Hematopoietic multipotent progenitor cell (in vitro differentiated cells): ENCODE measurements at regions not wholly inside any gene's neighbourhood (a gene's known extent, or its start where the extent isn't known, plus 50 kb on each side); places are given as distances from the start of the nearest gene placed in this dataset.

ENCODE experiments used
- DNase-seq, 3 donors: peaks; one replicate each; pipeline ENCODE4 v3.0.0-alpha.2; 2011 to 2015; ENCODE audit warnings: low read depth in 2 of 3, low spot score in 2 of 3

GRCh38 chr17:69761767-69762321 is 313.2 kb upstream of the KCNJ16 start:
- DNase-seq, result no peak

GRCh38 chr17:69762359-69762758 is 312.7 kb upstream of the KCNJ16 start:
- DNase-seq, result no peak

GRCh38 chr17:69762766-69763165 is 312.3 kb upstream of the KCNJ16 start:
- no peak for DNase-seq

- no peak for DNase-seq
These were observed 311.5 kb upstream of the KCNJ16 start for GRCh38 chr17:69763503-69763902.

GRCh38 chr17:69764146-69764545 is 310.9 kb upstream of the KCNJ16 start:
- no peak for DNase-seq

- no peak for DNase-seq
These were observed 306.0 kb upstream of the KCNJ16 start for GRCh38 chr17:69769050-69769449.

- no peak for DNase-seq
These were observed 301.9 kb upstream of the KCNJ16 start for GRCh38 chr17:69773081-69773480.

GRCh38 chr17:69779378-69780214 is 295.4 kb upstream of the KCNJ16 start:
- DNase-seq, result no peak

GRCh38 chr17:69783865-69784264 is 291.2 kb upstream of the KCNJ16 start:
- DNase-seq, result no peak

GRCh38 chr17:69788957-69789356 is 286.1 kb upstream of the KCNJ16 start:
- DNase-seq, result no peak

GRCh38 chr17:69796078-69796477 is 278.9 kb upstream of the KCNJ16 start:
- no peak for DNase-seq

- DNase-seq, result no peak
These were observed 274.2 kb upstream of the KCNJ16 start for GRCh38 chr17:69800870-69801269.

- no peak for DNase-seq
These were observed 273.7 kb upstream of the KCNJ16 start for GRCh38 chr17:69801368-69801767.

- DNase-seq, result no peak
These were observed 272.8 kb upstream of the KCNJ16 start for GRCh38 chr17:69802045-69802740.

GRCh38 chr17:69809331-69809730 is 265.7 kb upstream of the KCNJ16 start:
- DNase-seq, result no peak

- no peak for DNase-seq
These were observed 264.6 kb upstream of the KCNJ16 start for GRCh38 chr17:69810326-69810965.

GRCh38 chr17:69812240-69812837 is 262.7 kb upstream of the KCNJ16 start:
- DNase-seq, result no peak

GRCh38 chr17:69814031-69814430 is 261.0 kb upstream of the KCNJ16 start:
- no peak for DNase-seq

- no peak for DNase-seq
These were observed 259.6 kb upstream of the KCNJ16 start for GRCh38 chr17:69815406-69815805.

GRCh38 chr17:69818467-69818866 is 256.6 kb upstream of the KCNJ16 start:
- DNase-seq, result no peak
